ENCODE measurements at regions not wholly inside any gene's neighbourhood (a gene's known extent, or its start where the extent isn't known, plus 50 kb on each side); places are given as distances from the start of the nearest gene placed in this dataset.

DNA sequence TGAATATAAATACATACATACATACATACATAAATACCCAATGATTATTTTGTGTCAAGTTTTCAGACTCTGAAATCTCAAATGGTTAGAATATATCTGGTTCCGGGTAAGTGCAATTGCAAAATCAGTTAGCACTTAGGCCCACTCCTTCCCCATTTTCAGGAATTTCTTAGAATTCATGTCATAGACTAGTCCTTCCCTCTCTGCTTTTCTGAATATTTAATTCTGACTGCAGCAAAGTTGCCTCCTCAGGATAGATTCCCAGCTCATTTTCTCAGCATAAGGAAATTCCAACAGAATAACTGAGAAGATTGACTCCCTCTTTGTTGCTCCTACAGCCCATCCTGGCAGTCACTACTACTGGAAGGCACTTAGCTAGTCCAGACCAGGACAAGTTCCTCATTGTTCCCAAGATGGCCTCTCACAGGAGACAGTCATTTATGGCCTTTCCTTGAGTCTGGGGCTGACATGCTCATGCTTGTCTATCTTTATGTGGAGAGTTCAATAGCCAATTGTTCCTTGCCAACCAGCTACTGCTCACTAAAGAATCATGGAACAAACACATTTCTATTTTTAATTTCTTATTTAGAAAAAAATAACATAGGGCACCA is 142.9 kb upstream of the ITGB1 start:
- DNase-seq = no peak
- Histone ChIP-seq H3K4me3 (no peak overlapping the region), H3K36me3 (no peaks in the 10 kb centered on the region), H3K9me3 (peaks cover 0 to 10% (median 4%) of the 10 kb centered on the region in 4 donors), H3K4me1 (no peaks in the 10 kb centered on the region), H3K27me3 (no peaks in the 10 kb centered on the region), H3K27ac (no peak overlapping the region)
- WGBS, 5 donors = 88 to 94% (median 92%) methylated on average over 1 of the region's 1 CpG
- intact Hi-C loops (cut with DNase I; ENCODE audit: low total_unique reads) = no loop called here
- TF ChIP-seq, protein P1, sequence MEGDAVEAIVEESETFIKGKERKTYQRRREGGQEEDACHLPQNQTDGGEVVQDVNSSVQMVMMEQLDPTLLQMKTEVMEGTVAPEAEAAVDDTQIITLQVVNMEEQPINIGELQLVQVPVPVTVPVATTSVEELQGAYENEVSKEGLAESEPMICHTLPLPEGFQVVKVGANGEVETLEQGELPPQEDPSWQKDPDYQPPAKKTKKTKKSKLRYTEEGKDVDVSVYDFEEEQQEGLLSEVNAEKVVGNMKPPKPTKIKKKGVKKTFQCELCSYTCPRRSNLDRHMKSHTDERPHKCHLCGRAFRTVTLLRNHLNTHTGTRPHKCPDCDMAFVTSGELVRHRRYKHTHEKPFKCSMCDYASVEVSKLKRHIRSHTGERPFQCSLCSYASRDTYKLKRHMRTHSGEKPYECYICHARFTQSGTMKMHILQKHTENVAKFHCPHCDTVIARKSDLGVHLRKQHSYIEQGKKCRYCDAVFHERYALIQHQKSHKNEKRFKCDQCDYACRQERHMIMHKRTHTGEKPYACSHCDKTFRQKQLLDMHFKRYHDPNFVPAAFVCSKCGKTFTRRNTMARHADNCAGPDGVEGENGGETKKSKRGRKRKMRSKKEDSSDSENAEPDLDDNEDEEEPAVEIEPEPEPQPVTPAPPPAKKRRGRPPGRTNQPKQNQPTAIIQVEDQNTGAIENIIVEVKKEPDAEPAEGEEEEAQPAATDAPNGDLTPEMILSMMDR (IDR thresholded peaks at IDR 0.05) = no peak
- TF ChIP-seq EP300 (IDR thresholded peaks at IDR 0.05) (no peak), POLR2AphosphoS5 (IDR thresholded peaks at IDR 0.05) (no peak), POLR2A (IDR thresholded peaks at IDR 0.05) (no peak)

DNA sequence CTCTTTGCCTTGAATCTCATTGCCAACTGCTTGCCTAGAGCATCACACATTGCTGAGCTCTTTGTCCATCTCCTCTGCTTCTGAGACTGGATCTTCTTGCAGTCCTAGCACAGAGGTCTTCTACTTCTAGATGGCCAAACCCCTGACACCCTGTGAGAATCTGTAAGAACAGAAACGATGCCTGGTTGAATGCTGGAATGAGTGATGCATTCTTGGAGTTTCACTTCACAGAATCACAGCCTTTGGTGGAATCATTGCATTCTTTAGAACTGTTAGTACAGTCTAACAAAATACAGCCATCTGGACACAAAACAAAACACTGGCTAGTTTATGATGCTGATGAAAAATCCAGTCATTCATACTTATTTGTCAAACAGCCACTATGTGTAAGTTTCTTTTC is 141.7 kb upstream of the ITGB1 start:
- Histone ChIP-seq H3K4me1 (no peaks in the 10 kb centered on the region), H3K27me3 (no peaks in the 10 kb centered on the region), H3K27ac (no peak overlapping the region), H3K4me3 (no peak overlapping the region), H3K9me3 (peaks cover 0 to 14% (median 4%) of the 10 kb centered on the region in 4 donors), H3K36me3 (no peaks in the 10 kb centered on the region)
- TF ChIP-seq EP300 (IDR thresholded peaks at IDR 0.05) = no peak
- TF ChIP-seq, protein P1 (IDR thresholded peaks at IDR 0.05) = no peak
- no peak for TF ChIP-seq POLR2AphosphoS5 (IDR thresholded peaks at IDR 0.05)
- TF ChIP-seq POLR2A (IDR thresholded peaks at IDR 0.05) = no peak
- no peak for DNase-seq
- 58 to 74% (median 65%) methylated on average over 1 of the region's 1 CpG for WGBS, 5 donors
- intact Hi-C loops (cut with DNase I; ENCODE audit: low total_unique reads) = no loop called here

DNA sequence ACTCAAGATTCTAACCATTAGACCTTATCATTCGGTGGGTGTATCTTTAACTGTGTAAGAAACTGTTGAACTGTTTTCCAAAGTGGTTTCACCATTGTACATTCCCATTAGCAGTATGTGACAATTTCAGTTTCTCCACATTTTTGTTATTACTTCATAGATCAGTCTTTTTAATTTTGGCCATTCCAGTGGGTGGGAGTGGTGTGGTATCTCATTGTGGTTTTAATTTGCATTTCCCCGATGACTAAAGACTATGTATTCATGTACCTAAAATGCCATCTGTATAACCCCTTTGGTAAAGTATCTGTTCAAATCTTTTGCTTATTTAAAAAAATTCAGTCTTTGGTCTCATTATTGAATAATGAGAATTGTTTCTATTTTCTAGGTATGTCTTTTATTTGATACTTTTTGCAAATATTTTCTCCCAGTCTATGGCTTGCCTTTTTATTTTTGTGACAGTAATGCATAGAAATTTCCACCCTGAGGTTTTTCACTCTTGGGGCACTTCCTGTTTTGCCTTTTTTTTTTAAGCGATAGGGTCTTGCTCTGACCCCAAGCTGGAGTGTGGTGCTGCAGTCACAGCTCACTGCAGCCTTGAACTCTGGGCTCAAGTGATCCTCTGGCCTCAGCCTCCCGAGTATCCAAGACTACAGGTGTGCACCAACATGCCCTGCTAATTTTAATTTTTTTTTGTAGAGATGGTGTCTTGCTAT is 141.1 kb upstream of the ITGB1 start:
- intact Hi-C loops (cut with DNase I; ENCODE audit: low total_unique reads) = no loop called here
- no peaks in the 10 kb centered on the region for H3K27me3 ChIP-seq
- TF ChIP-seq EP300 (IDR thresholded peaks at IDR 0.05) = no peak
- TF ChIP-seq, protein P1 (IDR thresholded peaks at IDR 0.05) = no peak
- no peak for TF ChIP-seq POLR2AphosphoS5 (IDR thresholded peaks at IDR 0.05)
- TF ChIP-seq POLR2A (IDR thresholded peaks at IDR 0.05) = no peak
- H3K9me3 ChIP-seq = peaks cover 0 to 20% (median 3%) of the 10 kb centered on the region in 4 donors
- no peak overlapping the region for H3K4me3 ChIP-seq
- DNase-seq = no peak
- H3K36me3 ChIP-seq = no peaks in the 10 kb centered on the region
- H3K4me1 ChIP-seq = no peaks in the 10 kb centered on the region
- no peak overlapping the region for H3K27ac ChIP-seq
- WGBS, 5 donors = 86 to 89% (median 87%) methylated on average over 4 of the region's 4 CpGs

DNA sequence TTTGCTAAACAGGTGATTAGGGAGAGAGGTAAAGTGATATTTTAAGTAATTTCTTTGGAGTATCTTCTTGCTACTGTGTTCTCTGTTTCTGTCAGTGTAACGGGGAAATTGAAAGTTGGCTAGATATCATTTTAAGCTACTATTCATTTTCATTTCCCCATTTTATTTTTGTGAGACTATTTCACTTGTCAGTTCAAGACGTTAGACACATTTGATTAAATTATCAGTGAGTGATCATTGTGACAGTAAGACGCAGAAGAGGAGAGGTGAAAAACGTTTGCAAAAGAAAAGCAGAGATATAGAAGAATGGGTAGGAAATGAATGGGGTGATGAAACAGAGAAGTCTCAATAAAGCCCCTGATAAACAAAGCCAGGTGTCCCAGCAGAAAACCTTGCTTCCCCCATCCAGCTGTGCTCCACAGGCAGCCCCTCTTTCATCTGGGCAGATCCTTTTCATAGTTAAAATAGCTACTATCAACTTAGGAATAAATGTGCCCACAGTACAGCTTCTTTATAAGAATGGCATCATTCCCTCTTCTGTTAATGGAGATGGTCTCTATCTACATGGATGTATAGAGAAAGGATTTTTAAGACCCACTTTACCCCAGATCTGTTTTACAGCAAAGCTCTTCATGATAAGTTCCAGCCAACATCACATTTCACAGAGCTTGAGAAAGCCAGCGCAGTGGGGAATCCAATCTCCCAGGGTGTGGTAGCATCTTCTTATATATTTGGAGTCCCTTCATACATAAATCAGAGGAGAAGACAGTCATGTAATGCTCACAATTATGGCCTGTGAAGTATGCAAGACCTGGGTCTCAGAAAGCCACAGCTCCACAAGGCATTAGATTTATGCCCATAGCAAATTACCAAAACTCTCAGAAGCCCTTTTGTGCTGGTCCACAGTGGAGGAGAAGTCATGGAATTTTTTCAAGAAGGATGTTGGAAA is 138.1 kb upstream of the ITGB1 start:
- Histone ChIP-seq H3K27ac (no peak overlapping the region), H3K4me3 (no peak overlapping the region), H3K36me3 (no peaks in the 10 kb centered on the region), H3K4me1 (no peaks in the 10 kb centered on the region), H3K27me3 (no peaks in the 10 kb centered on the region), H3K9me3 (peaks cover 0 to 13% (median 0%) of the 10 kb centered on the region in 4 donors)
- intact Hi-C loops (cut with DNase I; ENCODE audit: low total_unique reads) = no loop called here
- 62 to 69% (median 67%) methylated on average over 5 of the region's 5 CpGs for WGBS, 5 donors
- DNase-seq = no peak
- TF ChIP-seq POLR2A (IDR thresholded peaks at IDR 0.05) = no peak
- TF ChIP-seq POLR2AphosphoS5 (IDR thresholded peaks at IDR 0.05) = no peak
- TF ChIP-seq, protein P1 (IDR thresholded peaks at IDR 0.05) = no peak
- no peak for TF ChIP-seq EP300 (IDR thresholded peaks at IDR 0.05)
